HG03025 (cell line): ENCODE measurements at regions not wholly inside any gene's neighbourhood (a gene's known extent, or its start where the extent isn't known, plus 50 kb on each side); places are given as distances from the start of the nearest gene placed in this dataset.
"Not testable (repeated sequence)": the region's sequence is repeated elsewhere in the genome, so short reads cannot be mapped to it uniquely, and the experiment has no call there.

Experiments
- ATAC-seq: cut with Tn5 transposase; IDR thresholded peaks from one replicate; pipeline ENCODE4 v1.9.1; 2021; ENCODE audit warnings: mild to moderate bottlenecking, moderate library complexity; ENCODE audit not compliant: unreplicated experiment, low FRiP score

DNA sequence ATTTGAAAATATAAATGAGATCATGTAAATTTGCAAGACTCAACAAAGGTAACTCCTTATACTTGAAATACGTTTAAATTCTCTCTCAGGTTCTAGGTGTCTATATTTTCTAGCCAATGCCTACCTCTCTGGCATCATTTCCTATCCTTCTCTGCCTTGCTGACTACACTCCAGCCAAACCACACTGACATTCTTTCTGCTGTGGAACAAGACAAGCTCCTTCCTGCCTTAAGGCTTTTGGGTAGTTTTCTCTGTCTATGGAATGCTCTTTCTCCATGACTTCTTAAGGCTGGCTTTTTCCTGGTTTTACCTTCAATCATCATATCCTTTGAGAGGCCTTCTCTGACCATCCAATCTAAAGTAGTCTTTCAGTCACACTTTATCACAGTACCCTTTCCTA, 201.0 kb downstream of the SPRY1 start:
- no peak for ATAC-seq

GRCh38 chr4:123598331-123598730, 201.7 kb downstream of the SPRY1 start:
- ATAC-seq: no peak

- no peak for ATAC-seq
These were observed 202.7 kb downstream of the SPRY1 start for GRCh38 chr4:123599061-123599919.

DNA sequence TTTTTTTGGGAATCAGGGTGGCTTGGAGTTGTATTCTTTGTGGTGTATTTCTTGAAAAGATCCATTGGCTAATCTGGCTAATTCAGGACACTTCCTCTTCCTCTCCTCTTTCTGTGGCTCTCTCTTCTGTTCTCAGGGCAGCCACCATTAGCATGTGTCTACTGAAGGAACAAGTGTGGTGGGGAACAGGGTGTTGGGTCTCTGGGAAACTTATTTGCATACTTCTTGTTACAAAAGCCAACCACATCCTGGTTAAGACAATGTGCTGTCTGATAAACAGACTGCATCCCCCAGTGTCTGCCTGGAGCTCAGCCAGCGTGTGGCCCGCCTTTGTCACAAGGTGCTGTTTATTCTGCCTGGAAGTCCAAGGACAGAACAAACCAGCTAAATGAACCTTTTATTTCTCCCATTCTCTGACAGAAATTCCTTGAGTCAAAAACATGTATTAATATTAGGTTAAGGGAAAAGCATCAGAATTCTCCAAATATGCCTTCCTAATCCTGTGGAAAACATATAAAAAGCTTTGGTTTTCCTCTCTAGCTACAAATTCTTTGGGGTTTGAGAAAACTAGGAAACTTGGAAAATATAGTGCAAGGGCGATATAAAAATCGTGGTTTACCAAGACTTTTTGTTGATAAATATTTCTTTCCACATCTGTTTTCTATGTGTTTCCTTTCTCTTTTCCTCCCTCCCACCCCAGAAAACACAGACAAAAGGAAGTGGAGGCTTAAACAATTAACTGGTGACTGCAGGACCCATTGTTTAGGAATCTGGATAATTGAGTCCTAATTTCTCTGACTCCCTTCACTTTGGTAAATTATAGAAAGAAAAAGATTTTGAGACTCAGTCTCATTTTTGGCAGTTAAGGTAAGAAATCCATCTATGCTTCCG, 203.6 kb downstream of the SPRY1 start:
- peak; percentile 100 for ATAC-seq

- ATAC-seq: no peak
These were observed 204.7 kb downstream of the SPRY1 start for GRCh38 chr4:123600987-123601904.

DNA sequence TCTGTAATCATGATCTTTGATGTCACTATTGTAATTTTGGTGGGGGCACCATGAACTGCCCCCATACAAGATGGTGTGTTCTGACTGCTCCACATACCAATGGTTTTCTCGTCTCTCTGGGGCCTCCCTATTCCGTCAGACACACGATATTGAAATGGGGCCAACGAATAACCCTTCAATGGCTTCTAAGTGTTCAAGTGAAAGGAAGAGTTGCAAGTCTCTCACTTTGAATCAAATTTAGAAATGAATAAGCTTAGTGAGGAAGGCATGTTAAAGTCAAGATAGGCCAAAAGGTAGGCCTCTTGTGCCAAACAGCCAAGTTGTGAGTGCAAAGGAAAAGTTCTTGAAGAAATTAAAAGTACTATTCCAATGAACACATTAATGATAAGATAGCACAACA, 205.4 kb downstream of the SPRY1 start:
- ATAC-seq: no peak

DNA sequence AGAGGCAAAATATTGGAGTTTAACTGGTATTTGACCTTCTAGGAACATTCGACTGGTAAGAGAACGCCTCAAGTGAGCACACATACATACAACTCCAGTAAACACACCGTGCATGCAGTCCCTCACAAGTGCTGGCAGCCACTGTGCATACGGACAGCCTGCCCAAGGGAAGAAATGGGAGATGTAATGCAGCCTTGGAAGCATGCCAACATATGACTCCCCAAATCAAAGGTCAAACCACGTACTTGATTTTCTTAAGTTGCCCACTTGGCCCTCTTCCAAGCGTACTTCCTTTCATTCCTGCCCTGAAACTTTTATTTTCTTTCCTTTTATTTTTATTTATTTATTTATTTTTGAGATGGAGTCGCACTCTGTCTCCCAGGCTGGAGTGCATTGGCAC, 206.6 kb downstream of the SPRY1 start:
- ATAC-seq: no peak

DNA sequence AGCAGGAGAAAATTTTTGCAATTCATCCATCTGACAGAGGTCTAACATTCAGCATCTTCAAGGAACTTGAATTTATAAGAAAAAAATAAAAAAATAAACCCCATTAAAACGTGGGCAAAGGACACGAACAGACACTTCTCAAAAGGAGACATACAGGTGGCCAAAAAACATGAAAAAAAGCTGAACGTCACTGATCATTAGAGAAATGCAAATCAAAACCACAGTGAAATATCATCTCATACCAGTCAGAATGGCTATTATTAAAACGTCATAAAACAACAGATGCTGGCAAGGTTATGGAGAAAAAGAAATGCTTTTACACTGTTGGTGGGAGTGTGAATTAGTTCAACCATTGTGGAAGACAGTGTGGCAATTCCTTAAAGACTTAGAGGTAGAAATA, 209.2 kb downstream of the SPRY1 start:
- ATAC-seq: not testable (repeated sequence)

DNA sequence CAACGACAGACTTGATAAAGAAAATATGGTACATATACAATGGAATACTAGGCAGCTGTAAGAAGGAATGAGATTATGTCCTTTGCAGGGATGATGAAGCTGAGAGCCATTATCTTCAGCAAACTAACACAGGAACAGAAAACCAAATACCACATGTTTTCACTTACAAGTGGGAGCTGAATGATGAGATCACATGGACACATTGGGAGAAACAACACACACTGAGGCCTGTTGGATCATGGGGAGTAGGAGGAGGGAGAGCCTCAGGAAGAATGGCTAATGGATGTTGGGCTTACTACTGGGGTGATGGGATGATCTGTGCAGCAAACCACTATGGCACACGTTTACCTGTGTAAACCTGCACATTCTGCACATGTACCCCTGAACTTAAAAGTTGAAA, 209.7 kb downstream of the SPRY1 start:
- ATAC-seq: no peak

GRCh38 chr4:123606946-123607542, 210.4 kb downstream of the SPRY1 start:
- ATAC-seq: no peak

DNA sequence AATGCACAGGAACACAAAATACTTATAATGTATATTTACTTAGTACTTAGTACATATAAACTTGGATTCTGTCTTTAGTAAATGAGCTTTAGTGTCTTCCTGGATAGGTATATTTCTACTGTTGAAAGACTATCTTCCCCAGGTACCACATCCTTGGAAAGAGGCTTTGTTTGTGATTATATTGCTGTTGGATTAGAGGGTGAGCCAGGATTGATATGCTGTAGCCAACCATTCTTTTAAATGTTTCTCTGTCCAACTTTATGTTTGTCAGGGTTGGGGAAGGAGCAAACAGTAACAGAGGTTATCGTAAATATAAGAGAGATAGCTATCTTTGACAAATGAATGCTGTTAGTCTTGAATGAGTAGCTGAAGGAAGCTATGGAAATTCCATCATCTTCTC, 213.2 kb downstream of the SPRY1 start:
- ATAC-seq: no peak

DNA sequence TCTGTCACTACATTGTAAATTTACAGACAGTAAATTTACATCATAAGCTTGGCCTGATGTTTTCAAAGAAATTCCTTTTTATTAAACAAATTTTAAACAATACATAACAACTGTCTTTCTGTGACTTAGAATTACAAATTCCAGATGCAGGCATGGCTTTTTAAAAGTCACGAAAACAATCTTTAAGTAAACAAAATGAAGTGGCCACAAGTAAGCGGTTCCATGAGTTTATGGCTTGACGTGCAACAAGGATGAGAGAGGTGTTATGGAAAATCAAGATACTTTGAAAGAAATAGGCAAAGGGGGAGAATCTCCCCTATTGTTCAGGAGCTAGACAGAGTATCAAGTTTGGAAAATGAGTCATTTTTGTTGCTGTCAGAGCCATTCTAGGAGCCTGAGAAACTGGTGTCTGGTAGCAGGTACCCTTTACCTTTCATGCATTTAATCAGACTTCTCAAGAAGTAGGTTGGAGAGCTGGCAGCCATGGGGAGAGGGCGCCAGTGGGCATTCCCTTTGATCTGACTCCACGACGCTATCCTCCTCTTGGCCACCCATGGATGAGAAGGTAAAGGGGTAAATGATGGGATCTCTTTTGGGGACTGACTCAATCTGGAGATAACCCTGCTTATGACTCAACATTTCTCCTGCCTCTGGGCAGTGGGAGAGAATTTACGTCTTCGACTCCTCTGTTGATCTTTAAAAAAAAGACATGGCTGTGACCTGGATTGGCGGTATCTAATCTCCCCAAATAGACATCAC, 217.2 kb downstream of the SPRY1 start:
- ATAC-seq: no peak

DNA sequence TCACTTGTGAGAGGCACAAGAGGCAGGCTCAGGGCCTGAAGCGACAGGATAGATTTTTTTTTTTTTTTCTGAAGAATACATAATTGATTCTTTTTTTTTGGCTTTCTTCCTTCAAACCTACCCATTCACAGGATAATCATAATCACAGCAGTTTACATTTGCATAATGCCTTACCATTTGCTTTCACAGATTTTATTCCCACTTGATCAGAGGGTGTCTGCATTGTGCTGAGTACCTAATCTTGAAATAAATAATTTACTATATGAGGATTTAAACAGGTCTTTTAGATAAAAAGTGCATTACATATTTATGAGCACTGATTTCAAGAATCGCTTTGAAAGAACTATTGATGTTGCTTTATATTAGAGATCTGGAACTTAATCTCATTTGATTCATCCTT, 219.3 kb downstream of the SPRY1 start:
- ATAC-seq: no peak

GRCh38 chr4:123616951-123617461, 220.4 kb downstream of the SPRY1 start:
- no peak for ATAC-seq

GRCh38 chr4:123617791-123618190, 221.2 kb downstream of the SPRY1 start:
- ATAC-seq: no peak

GRCh38 chr4:123618606-123619005, 222.0 kb downstream of the SPRY1 start:
- ATAC-seq: no peak

- no peak for ATAC-seq
These were observed 222.7 kb downstream of the SPRY1 start for GRCh38 chr4:123619326-123619725.

DNA sequence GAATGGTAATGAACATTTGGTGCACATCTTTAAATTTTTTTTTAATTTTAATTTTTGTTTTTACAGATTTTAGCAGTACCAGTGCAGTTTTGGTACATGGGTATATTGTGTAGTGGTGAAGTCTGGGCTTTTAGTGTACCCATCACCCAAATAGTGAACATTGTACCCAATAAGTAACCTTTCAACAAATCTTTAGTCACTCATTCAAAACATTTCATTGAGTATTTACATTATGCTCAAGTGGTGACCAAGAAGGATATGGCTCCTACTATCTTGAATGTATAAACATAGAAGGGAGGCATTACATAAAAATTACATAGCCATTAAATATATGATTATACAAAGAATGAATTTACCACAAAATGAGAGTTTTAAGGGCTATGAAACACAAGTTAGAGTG, 223.3 kb downstream of the SPRY1 start:
- no peak for ATAC-seq

DNA sequence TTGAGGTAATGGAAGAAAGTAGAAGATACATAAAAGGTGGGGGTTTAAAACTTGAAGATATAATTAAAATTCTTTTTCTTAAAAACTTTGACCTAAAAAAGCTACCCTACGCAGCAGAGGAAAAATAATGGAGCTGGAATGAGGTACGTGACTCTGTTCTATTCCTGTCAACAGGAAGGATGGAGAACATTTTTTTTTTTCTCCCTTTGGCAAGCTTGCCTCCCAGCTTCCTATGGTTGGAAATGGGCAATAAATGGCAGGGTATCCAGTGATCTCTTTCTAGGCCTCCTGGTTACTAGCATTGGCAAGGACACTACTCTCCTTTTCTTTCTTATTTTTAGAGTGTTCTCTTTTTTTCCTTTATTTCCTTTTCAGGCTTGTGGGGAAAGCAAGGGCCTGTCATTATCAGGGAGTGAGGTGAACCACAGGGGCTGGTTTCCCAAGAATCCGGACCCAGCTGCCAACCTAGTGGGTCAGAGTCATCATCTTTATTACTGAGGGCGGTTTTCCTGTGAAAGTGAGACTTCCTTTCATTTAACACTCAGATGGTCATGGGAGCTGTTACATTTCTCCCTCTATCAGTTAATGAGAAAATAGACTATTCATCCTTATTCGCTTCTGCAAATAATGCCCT, 224.6 kb downstream of the SPRY1 start:
- no peak for ATAC-seq
